Prostate gland (tissue), 2 donors: ENCODE measurements at regions not wholly inside any gene's neighbourhood (a gene's known extent, or its start where the extent isn't known, plus 50 kb on each side); places are given as distances from the start of the nearest gene placed in this dataset.

Source experiments
- DNase-seq: peaks from one replicate; pipeline ENCODE4 v3.0.0-alpha.2; 2019; ENCODE audit warnings: low spot score
- H3K27ac ChIP-seq, 2 donors: fragments of 200-600 bp; sonication (generic); 2 replicates each; pipeline ENCODE4 v1.5.1; 2017 to 2019
- H3K27me3 ChIP-seq: fragments of 200-600 bp; sonication (generic); replicated peaks from 2 replicates; pipeline ENCODE4 v1.5.1; 2019; ENCODE audit not compliant: insufficient read depth
- H3K36me3 ChIP-seq, 2 donors: fragments of 200-600 bp; sonication (generic); 1 replicate in 1 of 2; 2 replicates in 1 of 2; pipeline versions ENCODE4 v1.5.1 to v1.8.1; 2017 to 2019
- H3K4me1 ChIP-seq: fragments of 200-600 bp; sonication (generic); replicated peaks from 2 replicates; pipeline ENCODE4 v1.5.1; 2019
- H3K4me3 ChIP-seq, 2 donors: fragments of 200-600 bp; sonication (generic); 2 replicates each; pipeline ENCODE4 v1.5.1; 2017 to 2019
- H3K9me3 ChIP-seq: fragments of 200-600 bp; sonication (generic); 2 replicates; pipeline ENCODE4 v1.5.1; 2017
- CTCF ChIP-seq, 4 experiments: fragments of 200-600 bp in 2 of 4; fragments of 450-650 bp in 2 of 4; sonication (generic) in 2 of 4; IDR thresholded peaks; 1 replicate in 3 of 4; 2 replicates in 1 of 4; pipeline ENCODE4 v1.5.1; 2016 to 2019; ENCODE audit warnings: antibody characterized with exemption in 4 of 4, mild to moderate bottlenecking in 2 of 4, moderate library complexity in 2 of 4
- POLR2A ChIP-seq: fragments of 450-650 bp; IDR thresholded peaks from one replicate; pipeline ENCODE4 v1.6.1; 2016; ENCODE audit warnings: antibody characterized with exemption, mild to moderate bottlenecking
- POLR2AphosphoS5 ChIP-seq: sonication (generic); formaldehyde crosslinking; IDR thresholded peaks from one replicate; pipeline ENCODE4 v1.6.1; 2017; ENCODE audit warnings: antibody characterized with exemption
- WGBS: methylation state at CpG from one replicate; pipeline ENCODE4 v1.1.5; 2018; 5-methylcytosine and 5-hydroxymethylcytosine counted together
- intact Hi-C: fragments of 100-400 bp; cut with DNase I; formaldehyde crosslinking; loops from one replicate; pipeline ENCODE4 v1.14.2; 2022

- H3K27me3 ChIP-seq, result no peaks in the 10 kb centered on the region
- WGBS, result 82% methylated on average over 1 of the region's 1 CpG
- no peak overlapping the region for H3K27ac ChIP-seq
- no peaks in the 10 kb centered on the region for H3K9me3 ChIP-seq
- H3K36me3 ChIP-seq, result no peaks in the 10 kb centered on the region
- no peaks in the 10 kb centered on the region for H3K4me1 ChIP-seq
- intact Hi-C loops, result no loop called here
- DNase-seq, result no peak
- TF ChIP-seq CTCF (IDR thresholded peaks at IDR 0.05) (no peak), POLR2AphosphoS5 (no peak), POLR2A (no peak)
- no peak overlapping the region for H3K4me3 ChIP-seq
These were observed 497.2 kb upstream of the ZEB2 start for GRCh38 chr2:145017149-145017548.

GRCh38 chr2:145016711-145017110, 496.8 kb upstream of the ZEB2 start:
- peak; percentile 5 for DNase-seq
- no peak for TF ChIP-seq CTCF (IDR thresholded peaks at IDR 0.05)
- TF ChIP-seq POLR2A, result no peak
- no peak for TF ChIP-seq POLR2AphosphoS5
- intact Hi-C loops, result no loop called here

GRCh38 chr2:145015561-145015960, 495.6 kb upstream of the ZEB2 start:
- no peaks in the 10 kb centered on the region for H3K36me3 ChIP-seq
- no peak for DNase-seq
- WGBS, result 99% methylated on average over 2 of the region's 2 CpGs
- no peak overlapping the region for H3K27ac ChIP-seq
- H3K27me3 ChIP-seq, result no peaks in the 10 kb centered on the region
- intact Hi-C loops, result no loop called here
- H3K4me3 ChIP-seq, result no peak overlapping the region
- H3K9me3 ChIP-seq, result no peaks in the 10 kb centered on the region
- H3K4me1 ChIP-seq, result no peaks in the 10 kb centered on the region
- no peak for TF ChIP-seq POLR2A
- no peak for TF ChIP-seq CTCF (IDR thresholded peaks at IDR 0.05)
- no peak for TF ChIP-seq POLR2AphosphoS5

More at GRCh38 chr2:145016711-145017110, 496.8 kb upstream of the ZEB2 start:
- Histone ChIP-seq H3K27me3 (no peaks in the 10 kb centered on the region), H3K4me1 (no peaks in the 10 kb centered on the region), H3K4me3 (no peak overlapping the region), H3K27ac (no peak overlapping the region), H3K36me3 (no peaks in the 10 kb centered on the region), H3K9me3 (no peaks in the 10 kb centered on the region)

GRCh38 chr2:145012806-145013205, 492.9 kb upstream of the ZEB2 start:
- no peak for DNase-seq
- H3K9me3 ChIP-seq, result no peaks in the 10 kb centered on the region
- no peaks in the 10 kb centered on the region for H3K4me1 ChIP-seq
- intact Hi-C loops, result no loop called here
- TF ChIP-seq POLR2A (no peak), POLR2AphosphoS5 (no peak), CTCF (IDR thresholded peaks at IDR 0.05) (no peak)
- no peaks in the 10 kb centered on the region for H3K36me3 ChIP-seq
- H3K27me3 ChIP-seq, result no peaks in the 10 kb centered on the region
- 50% methylated on average over 3 of the region's 3 CpGs for WGBS
- no peak overlapping the region for H3K27ac ChIP-seq
- H3K4me3 ChIP-seq, result no peak overlapping the region

- intact Hi-C loops, result no loop called here
- peak in 1 of 4 experiments; percentile 8 for TF ChIP-seq CTCF (IDR thresholded peaks at IDR 0.05)
- peak; percentile 94 for TF ChIP-seq POLR2AphosphoS5
- no peak for TF ChIP-seq POLR2A
- no peaks in the 10 kb centered on the region for H3K36me3 ChIP-seq
- no peaks in the 10 kb centered on the region for H3K27me3 ChIP-seq
- no peak overlapping the region for H3K4me3 ChIP-seq
- no peaks in the 10 kb centered on the region for H3K4me1 ChIP-seq
- peak; percentile 91 for DNase-seq
- H3K9me3 ChIP-seq, result no peaks in the 10 kb centered on the region
- WGBS, result 9% methylated on average over 4 of the region's 4 CpGs
- no peak overlapping the region for H3K27ac ChIP-seq
These were observed 492.3 kb upstream of the ZEB2 start for GRCh38 chr2:145012214-145012670.
